Endodermal cell (in vitro differentiated cells): ENCODE measurements at regions not wholly inside any gene's neighbourhood (a gene's known extent, or its start where the extent isn't known, plus 50 kb on each side); places are given as distances from the start of the nearest gene placed in this dataset.

ENCODE experiments used
- DNase-seq: peaks from one replicate; pipeline ENCODE4 v3.0.0-alpha.2; 2017
- H3K27ac ChIP-seq: 2 replicates; pipeline ENCODE4 v1.5.1; 2013; ENCODE audit warnings: mild to moderate bottlenecking, low read depth, low read length, moderate library complexity
- H3K27me3 ChIP-seq: 2 replicates; pipeline ENCODE4 v1.6.1; 2013; ENCODE audit warnings: mild to moderate bottlenecking, low read length, moderate library complexity; ENCODE audit not compliant: insufficient read depth, control insufficient read depth, poor library complexity, severe bottlenecking
- H3K36me3 ChIP-seq: 2 replicates; pipeline ENCODE4 v1.7.0; 2013; ENCODE audit warnings: mild to moderate bottlenecking, low read length, moderate library complexity; ENCODE audit not compliant: control insufficient read depth, insufficient read depth
- H3K4me1 ChIP-seq: one replicate; pipeline ENCODE4 v1.7.0; 2013; ENCODE audit warnings: low read length; ENCODE audit not compliant: control insufficient read depth, insufficient read depth
- H3K4me3 ChIP-seq: 2 replicates; pipeline ENCODE4 v1.5.1; 2013; ENCODE audit warnings: mild to moderate bottlenecking, low read length, moderate library complexity
- H3K9ac ChIP-seq: 2 replicates; pipeline ENCODE4 v1.6.1; 2013; ENCODE audit warnings: mild to moderate bottlenecking, low read length, moderate library complexity; ENCODE audit not compliant: poor library complexity, severe bottlenecking; ENCODE audit errors: extremely low read depth
- H3K9me3 ChIP-seq: 2 replicates; pipeline ENCODE4 v1.6.1; 2013; ENCODE audit warnings: mild to moderate bottlenecking, low read length, moderate library complexity; ENCODE audit not compliant: control insufficient read depth
- H3K27ac Mint-ChIP-seq: 2 replicates; pipeline ENCODE4 v1.8.0; 2020; ENCODE audit warnings: mixed read lengths
- H3K27me3 Mint-ChIP-seq: 2 replicates; pipeline ENCODE4 v1.8.0; 2021; ENCODE audit warnings: mild to moderate bottlenecking, mixed read lengths; ENCODE audit not compliant: insufficient read depth
- H3K36me3 Mint-ChIP-seq: 2 replicates; pipeline ENCODE4 v1.8.0; 2020; ENCODE audit warnings: low read depth, mixed read lengths
- H3K4me1 Mint-ChIP-seq: 2 replicates; pipeline ENCODE4 v1.8.0; 2020; ENCODE audit warnings: mixed read lengths
- H3K4me3 Mint-ChIP-seq: 2 replicates; pipeline ENCODE4 v1.8.0; 2020; ENCODE audit warnings: mild to moderate bottlenecking, moderate library complexity, mixed read lengths
- H3K9me3 Mint-ChIP-seq: 2 replicates; pipeline ENCODE4 v1.8.0; 2020; ENCODE audit warnings: mild to moderate bottlenecking, mixed read lengths
- WGBS, 2 experiments: methylation state at CpG; one replicate each; pipeline versions ENCODE4 v1.1.5 to v1.1.7; 2013; ENCODE audit warnings: missing lambda C conversion rate in 2 of 2, mixed read lengths in 1 of 2; ENCODE audit not compliant: insufficient coverage in 1 of 2, insufficient read length in 1 of 2; 5-methylcytosine and 5-hydroxymethylcytosine counted together
- TF ChIP-seq, protein P1 (sequence below): fragments of 200-600 bp; sonication (generic); conservative IDR thresholded peaks from 2 replicates; pipeline ENCODE4 v1.5.0; 2021; ENCODE audit warnings: antibody characterized with exemption, mild to moderate bottlenecking

DNA sequence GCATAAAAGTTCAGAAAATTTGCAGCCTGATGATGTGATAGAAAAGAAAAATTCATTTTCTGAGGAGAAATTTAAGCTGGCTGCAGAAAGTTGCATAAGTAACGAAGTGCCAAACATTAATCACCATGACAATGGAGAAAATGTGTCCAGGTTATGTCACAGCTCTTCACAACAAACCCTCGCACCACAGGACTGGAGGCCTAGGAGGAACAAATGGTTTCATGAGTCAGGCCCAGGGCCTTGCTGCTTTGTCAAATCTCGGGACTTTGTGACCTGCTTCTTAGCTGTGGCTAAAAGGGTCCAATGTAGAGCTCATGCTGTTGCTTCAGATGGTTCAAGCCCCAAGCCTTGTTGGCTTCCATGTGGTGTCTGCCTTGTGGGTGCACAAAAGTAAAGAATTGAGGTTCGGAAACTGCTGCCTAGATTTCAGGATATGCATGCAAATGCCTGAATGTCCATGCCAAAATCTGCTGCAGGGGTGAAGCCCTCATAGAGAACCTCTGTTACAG lies 527.4 kb downstream of the SH3BGRL start:
- Mint-ChIP-seq H3K4me1 (no peaks in the 10 kb centered on the region), H3K4me3 (no peak overlapping the region), H3K9me3 (peaks cover 98% of the 10 kb centered on the region), H3K27me3 (no peaks in the 10 kb centered on the region), H3K27ac (no peak overlapping the region), H3K36me3 (no peaks in the 10 kb centered on the region)
- Histone ChIP-seq H3K9me3 (peaks cover 29% of the 10 kb centered on the region), H3K4me1 (no peaks in the 10 kb centered on the region), H3K36me3 (no peaks in the 10 kb centered on the region), H3K27me3 (no peaks in the 10 kb centered on the region), H3K9ac (no peak overlapping the region), H3K27ac (no peak overlapping the region), H3K4me3 (no peak overlapping the region)
- WGBS, 2 experiments: 29 to 69% methylated on average over 1 to 4 of the region's 4 CpGs
- DNase-seq: no peak
- TF ChIP-seq, protein P1, sequence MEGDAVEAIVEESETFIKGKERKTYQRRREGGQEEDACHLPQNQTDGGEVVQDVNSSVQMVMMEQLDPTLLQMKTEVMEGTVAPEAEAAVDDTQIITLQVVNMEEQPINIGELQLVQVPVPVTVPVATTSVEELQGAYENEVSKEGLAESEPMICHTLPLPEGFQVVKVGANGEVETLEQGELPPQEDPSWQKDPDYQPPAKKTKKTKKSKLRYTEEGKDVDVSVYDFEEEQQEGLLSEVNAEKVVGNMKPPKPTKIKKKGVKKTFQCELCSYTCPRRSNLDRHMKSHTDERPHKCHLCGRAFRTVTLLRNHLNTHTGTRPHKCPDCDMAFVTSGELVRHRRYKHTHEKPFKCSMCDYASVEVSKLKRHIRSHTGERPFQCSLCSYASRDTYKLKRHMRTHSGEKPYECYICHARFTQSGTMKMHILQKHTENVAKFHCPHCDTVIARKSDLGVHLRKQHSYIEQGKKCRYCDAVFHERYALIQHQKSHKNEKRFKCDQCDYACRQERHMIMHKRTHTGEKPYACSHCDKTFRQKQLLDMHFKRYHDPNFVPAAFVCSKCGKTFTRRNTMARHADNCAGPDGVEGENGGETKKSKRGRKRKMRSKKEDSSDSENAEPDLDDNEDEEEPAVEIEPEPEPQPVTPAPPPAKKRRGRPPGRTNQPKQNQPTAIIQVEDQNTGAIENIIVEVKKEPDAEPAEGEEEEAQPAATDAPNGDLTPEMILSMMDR: no peak

DNA sequence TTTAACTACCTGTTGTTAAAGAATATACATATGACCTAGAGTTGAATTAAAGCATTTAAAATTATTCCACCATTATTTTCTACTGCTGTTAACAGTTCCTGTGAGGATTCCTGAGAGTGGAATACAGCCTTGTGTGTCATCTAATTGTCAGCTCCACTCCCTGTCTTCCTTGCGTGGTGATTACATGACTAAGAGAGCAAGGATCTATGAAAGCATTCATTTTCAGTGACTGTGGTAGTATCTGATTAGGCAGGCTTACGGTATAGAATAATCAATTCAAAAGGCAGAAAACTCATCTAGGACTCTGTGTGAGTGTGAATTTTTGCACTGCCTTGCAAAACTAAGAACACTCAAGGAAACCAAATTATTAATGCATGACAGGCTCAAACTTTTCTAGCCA lies 577.8 kb downstream of the SH3BGRL start:
- Histone ChIP-seq H3K36me3 (no peaks in the 10 kb centered on the region), H3K9me3 (peaks cover 34% of the 10 kb centered on the region), H3K4me3 (no peak overlapping the region), H3K4me1 (no peaks in the 10 kb centered on the region), H3K27me3 (no peaks in the 10 kb centered on the region), H3K9ac (no peak overlapping the region), H3K27ac (no peak overlapping the region)
- WGBS, 2 experiments: 68% methylated on average over 2 of the region's 2 CpGs; no CpG with 5 or more reads in 1 of the 2 experiments
- Mint-ChIP-seq H3K27me3 (no peaks in the 10 kb centered on the region), H3K27ac (no peak overlapping the region), H3K4me3 (no peak overlapping the region), H3K36me3 (no peaks in the 10 kb centered on the region), H3K9me3 (peaks cover 79% of the 10 kb centered on the region), H3K4me1 (no peaks in the 10 kb centered on the region)
- no peak for DNase-seq
- TF ChIP-seq, protein P1: no peak

DNA sequence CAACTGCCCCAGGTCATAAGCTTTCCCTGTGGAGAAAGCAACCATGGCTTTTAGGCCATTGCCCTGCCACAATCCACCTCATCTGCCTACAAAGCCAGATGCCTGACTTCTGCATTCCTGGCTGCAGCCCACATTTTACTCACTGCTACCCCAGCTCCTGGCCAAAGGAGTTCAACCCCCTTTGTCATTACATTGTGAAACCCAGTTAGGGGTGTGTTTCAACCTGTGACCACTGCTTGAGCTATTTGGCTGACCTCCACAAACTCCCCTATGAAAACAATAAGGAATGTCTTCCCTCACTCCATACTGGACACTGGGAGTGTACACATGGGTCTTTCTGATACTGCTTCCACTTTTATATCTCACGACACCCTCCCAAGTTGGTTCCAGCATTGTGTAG lies 589.2 kb downstream of the SH3BGRL start:
- Mint-ChIP-seq H3K27me3 (no peaks in the 10 kb centered on the region), H3K4me1 (no peaks in the 10 kb centered on the region), H3K36me3 (no peaks in the 10 kb centered on the region), H3K4me3 (no peak overlapping the region), H3K9me3 (peaks cover 92% of the 10 kb centered on the region), H3K27ac (no peak overlapping the region)
- Histone ChIP-seq H3K4me1 (no peaks in the 10 kb centered on the region), H3K9ac (no peak overlapping the region), H3K27me3 (no peaks in the 10 kb centered on the region), H3K9me3 (peaks cover 20% of the 10 kb centered on the region), H3K4me3 (no peak overlapping the region), H3K27ac (no peak overlapping the region), H3K36me3 (no peaks in the 10 kb centered on the region)
- TF ChIP-seq, protein P1: no peak
- DNase-seq: no peak
- WGBS, 2 experiments: 71% methylated on average over 1 of the region's 1 CpG; no CpG with 5 or more reads in 1 of the 2 experiments
